RWPE1 (cell line): ENCODE measurements at regions not wholly inside any gene's neighbourhood (a gene's known extent, or its start where the extent isn't known, plus 50 kb on each side); places are given as distances from the start of the nearest gene placed in this dataset.

Source experiments
- CTCF ChIA-PET: fragments of 350-600 bp; sonication (Branson Sonifier 250); formaldehyde crosslinking; extraction: SDS; loops from one replicate; lab custom pipeline; 2021; lab: Yijun Ruan, JAX
- POLR2A ChIA-PET: fragments of 400-600 bp; formaldehyde crosslinking; extraction: SDS; loops from one replicate; lab custom pipeline; 2020; ENCODE audit warnings: antibody characterized with exemption; ENCODE audit not compliant: low non-redundant PET; lab: Yijun Ruan, JAX
- DNase-seq: peaks from one replicate; pipeline ENCODE4 v3.0.0; 2012; ENCODE audit warnings: low spot score
- H3K27ac ChIP-seq: fragments of 450-650 bp; 2 replicates; pipeline ENCODE4 v1.5.1; 2017
- TF ChIP-seq, protein P1 (sequence below): fragments of 450-650 bp; conservative IDR thresholded peaks from 2 replicates; pipeline ENCODE4 v1.5.1; 2017; ENCODE audit warnings: low read depth, mild to moderate bottlenecking

DNA sequence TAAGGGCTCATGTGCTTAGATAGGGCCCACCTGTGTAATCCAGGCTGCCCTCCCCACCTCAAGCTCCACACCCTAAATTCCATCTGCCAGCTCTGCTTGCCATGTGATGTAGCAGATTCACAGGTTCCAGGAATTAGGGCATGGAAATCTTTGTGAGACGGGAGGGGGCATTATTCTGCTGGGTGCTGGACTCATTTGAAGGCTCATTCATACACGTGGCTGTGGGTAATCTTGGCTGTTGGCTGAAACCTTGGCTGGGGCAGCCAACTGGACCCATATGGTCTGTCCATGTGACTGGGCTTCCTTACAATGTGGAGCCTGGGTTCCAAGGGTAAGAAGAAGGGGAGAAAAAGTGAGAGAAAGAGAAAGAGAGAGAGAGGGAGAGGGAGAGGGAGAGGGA, 115.1 kb downstream of the CYLD start:
- no peak overlapping the region for H3K27ac ChIP-seq
- TF ChIP-seq, protein P1, sequence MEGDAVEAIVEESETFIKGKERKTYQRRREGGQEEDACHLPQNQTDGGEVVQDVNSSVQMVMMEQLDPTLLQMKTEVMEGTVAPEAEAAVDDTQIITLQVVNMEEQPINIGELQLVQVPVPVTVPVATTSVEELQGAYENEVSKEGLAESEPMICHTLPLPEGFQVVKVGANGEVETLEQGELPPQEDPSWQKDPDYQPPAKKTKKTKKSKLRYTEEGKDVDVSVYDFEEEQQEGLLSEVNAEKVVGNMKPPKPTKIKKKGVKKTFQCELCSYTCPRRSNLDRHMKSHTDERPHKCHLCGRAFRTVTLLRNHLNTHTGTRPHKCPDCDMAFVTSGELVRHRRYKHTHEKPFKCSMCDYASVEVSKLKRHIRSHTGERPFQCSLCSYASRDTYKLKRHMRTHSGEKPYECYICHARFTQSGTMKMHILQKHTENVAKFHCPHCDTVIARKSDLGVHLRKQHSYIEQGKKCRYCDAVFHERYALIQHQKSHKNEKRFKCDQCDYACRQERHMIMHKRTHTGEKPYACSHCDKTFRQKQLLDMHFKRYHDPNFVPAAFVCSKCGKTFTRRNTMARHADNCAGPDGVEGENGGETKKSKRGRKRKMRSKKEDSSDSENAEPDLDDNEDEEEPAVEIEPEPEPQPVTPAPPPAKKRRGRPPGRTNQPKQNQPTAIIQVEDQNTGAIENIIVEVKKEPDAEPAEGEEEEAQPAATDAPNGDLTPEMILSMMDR, result no peak
- ChIA-PET POLR2A (no interaction called here), CTCF (interaction anchor here (0.7 kb wide), 1 partner anchor 907 kb away, joined by 3 read pairs; no protein-coding TSS in a partner anchor)
- no peak for DNase-seq

DNA sequence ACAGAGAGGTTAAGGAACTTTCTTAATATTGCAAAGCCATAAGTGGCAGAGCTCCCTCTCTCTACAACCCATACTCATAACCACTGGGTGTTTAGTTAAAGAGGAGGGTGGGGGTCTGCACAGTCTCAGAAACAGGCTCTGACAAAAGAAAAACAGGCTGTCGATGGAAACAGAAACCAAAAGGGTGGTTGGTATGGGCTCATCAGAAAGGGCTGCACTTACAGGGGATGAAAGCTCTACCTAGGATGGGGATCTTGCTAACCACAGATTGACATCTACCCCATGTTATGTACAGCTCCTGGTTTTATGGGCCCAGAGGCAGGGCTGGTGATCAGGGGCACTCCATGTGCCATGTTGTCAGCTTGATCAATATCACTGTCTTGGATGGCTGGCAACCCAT, 111.4 kb downstream of the CYLD start:
- POLR2A ChIA-PET, result no interaction called here
- DNase-seq, result no peak
- no peak overlapping the region for H3K27ac ChIP-seq
- CTCF ChIA-PET, result interaction anchor here (0.6 to 0.7 kb wide), 3 partner anchors 30 to 1096 kb away, joined by 3 to 4 read pairs (median 3); no protein-coding TSS in a partner anchor
- TF ChIP-seq, protein P1, result no peak
